IPS-NIHi7 (cell line): ENCODE measurements at regions not wholly inside any gene's neighbourhood (a gene's known extent, or its start where the extent isn't known, plus 50 kb on each side); places are given as distances from the start of the nearest gene placed in this dataset.

Experiments used
- DNase-seq: peaks from one replicate; pipeline ENCODE4 v3.0.0; 2012; ENCODE audit warnings: mixed read lengths; ENCODE audit errors: extremely low spot score

DNA sequence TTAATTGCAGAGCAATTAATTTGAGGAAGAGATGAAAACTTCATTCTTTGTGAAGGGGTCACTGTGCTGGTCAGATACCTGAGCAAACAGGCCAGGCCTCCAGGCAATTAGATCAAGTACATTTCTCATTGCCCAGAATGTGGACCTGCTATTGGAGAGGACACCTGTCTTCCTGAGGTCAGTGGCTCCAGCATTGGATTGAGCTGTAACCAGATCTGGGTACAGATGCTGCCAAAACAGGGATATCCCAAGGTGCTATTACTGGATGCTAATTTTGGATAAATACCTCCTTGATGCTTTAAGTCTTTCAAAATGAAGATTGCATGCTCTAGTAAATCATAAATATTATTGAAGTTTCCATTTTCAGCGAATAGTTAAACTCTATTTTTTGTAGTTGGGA lies 131.5 kb downstream of the FAM161A start:
- no peak for DNase-seq

DNA sequence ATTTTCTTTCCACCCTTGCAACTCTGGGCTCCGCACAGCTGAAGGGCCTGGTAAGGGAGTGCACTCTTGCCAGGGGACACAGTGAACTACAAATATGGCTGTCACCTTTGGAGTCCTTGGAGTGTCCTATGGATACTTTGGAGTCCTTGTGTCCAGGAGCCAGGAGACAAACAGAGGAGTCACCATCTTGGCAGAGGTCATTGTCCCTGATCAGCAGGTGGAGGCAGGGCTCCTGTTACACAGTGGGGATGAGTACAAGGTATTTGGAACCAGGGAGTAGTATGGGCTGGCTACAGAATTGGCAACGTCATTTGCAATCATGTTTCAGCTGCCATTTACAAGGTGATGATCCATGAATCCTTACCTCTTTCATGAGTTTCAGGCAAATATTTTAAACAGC lies 132.5 kb downstream of the FAM161A start:
- no peak for DNase-seq

DNA sequence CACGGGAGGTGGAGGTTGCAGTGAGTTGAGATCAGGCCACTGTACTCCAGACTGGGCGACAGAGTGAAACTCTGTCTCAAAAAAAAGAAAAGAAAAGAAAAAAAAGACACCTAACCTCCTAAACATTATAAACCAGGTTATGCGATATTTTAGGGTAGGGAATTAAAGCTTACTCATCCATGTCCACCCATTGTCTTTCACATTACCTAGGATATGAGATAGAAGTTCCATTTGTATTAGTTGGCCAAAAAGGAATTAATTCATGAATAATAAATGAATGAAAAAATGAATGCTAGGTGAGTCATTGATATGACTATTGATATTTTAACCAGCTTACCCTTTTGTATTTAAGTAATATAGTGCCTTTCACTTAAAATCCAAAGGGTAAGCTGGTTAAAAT lies 132.9 kb downstream of the FAM161A start:
- DNase-seq: no peak

DNA sequence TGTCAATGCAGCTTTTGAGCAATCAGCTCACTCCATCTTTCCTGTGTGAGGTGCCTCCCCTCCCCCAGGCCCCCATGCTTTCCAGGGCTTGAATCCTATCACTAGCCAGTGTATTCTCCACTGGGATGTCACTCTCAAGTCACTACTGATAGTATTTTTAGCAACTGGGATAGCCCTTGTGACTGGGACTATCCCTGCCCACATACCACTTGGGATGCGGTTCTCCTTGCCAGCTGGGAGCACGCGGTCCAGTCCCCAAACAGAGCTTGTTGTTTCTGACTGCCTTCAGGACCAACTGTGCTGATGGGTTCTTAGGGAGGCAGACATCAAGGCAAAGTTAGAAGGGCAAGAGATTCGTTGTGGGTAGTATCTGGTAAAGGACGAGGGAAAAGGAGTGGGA lies 134.9 kb downstream of the FAM161A start:
- DNase-seq: no peak

- DNase-seq: no peak
Measured at GRCh38 chr2:61715506-61715905, 138.4 kb downstream of the FAM161A start.

DNA sequence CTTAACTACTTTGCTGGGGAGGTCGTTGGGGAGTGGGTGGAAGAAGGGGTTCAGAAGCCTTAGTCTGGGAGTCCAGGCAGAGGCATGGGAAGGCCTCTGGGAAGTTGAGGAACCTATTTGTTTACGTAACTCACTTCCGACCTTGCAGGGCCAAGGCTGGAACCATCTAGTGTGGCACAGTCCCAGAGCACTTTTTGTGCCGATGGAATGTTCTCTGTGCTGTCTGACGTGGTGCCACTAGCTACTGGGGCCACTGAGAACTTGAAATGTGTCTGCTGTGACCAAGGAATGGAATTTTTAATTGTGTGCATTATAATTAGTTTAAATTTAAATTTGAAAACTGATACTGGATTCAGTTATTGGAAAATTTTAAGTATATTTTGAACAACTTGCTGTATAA lies 139.7 kb downstream of the FAM161A start:
- no peak for DNase-seq

GRCh38 chr2:61713457-61713856 lies 140.4 kb downstream of the FAM161A start:
- DNase-seq: no peak

- DNase-seq: no peak
Measured at GRCh38 chr2:61712060-61712459, 141.8 kb downstream of the FAM161A start.

DNA sequence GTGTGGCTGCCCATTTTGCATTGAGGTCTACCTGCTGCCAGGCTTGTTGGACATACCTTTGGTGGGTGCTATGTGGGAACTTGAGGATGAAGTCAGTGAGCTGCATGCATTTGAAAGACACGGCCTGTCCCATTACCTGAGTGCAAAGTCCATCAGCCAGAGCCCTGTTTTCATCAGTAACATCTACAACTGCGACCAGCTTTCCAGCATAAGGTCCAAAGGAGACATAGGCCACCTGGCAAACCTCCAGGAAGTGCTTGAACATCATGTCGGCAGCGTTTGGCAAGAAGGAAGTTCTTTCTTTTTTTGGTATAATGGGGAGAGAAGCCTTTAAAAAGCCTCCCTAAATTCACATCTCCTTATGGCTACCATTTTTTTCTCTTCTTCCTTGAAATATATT lies 143.1 kb downstream of the FAM161A start:
- DNase-seq: no peak

DNA sequence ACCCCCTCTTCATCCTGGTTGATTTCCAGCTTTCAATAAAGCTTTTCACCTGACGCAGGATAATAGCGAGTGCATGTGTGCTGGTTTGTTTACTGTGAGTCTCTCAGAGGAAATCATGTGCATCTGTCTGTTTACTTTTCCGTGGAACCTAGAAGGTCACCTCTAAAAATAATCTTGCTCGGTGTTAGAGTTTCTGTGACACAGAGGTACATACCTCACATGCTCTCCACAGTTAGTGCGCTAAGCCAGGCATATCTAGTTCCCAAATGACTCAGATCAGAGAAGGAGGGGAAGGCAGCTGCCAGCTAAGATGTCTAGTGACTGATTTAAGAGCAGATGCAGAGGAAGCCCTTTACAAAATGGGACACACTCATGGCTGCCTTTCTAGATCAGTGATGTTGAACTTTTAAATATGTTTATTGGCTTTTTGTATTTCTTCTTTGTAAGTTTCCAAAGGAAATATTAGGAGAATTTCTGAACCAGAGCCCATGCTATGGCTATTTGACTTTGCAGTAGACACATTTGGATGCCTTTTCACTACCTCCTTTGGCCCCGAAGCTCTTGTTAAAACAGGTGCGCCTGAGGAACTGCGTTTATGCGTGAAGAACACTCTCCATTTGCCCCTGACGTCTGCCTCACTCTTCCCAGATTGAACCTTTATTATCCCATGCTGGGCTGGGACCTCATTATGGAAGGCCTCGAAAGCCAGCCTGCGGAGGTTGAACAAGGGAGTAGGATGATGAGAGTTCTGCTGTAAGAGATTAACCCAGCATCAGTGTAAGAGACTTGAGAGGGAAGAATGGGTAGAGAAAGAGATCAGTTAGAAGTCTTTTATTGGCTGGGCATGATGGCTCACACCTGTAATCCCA lies 145.6 kb downstream of the FAM161A start:
- DNase-seq: no peak

DNA sequence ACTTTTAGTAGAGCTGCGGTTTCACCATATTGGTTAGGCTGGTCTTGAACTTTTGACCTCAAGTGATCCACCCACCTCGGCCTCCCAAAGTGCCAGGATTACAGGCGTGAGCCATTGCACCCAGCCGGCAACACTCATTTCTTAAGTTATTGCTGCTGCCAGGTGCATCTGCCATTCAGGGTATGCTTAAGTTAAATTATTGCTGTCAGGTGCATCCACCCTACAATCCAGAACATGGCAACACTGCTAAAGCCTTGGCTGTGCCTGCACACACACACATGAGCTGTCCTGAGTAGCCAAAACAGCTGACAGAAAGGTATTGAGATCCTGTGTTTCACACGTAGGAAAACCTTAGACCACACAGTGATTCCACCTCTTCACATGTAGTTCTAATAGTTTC lies 148.2 kb downstream of the FAM161A start:
- no peak for DNase-seq

- no peak for DNase-seq
Measured at GRCh38 chr2:61704364-61704763, 149.5 kb downstream of the FAM161A start.

DNA sequence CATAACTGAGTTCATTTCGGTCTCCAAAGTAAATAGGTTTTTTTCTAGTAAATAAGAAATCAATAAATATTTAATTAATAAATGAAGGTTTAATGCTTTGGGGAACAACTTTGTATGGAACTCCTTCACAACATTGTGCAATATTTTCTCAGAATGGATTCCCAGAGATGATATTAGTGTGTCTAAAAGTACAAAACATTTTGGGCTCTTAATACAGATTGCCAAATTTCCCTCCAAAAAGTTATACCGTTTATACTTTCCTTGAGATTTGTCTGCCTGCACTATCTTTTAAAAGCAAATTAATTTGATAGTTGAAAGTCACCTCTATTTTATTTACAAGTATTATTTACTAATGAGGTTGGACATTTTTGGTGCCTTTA lies 151.8 kb downstream of the FAM161A start:
- no peak for DNase-seq

DNA sequence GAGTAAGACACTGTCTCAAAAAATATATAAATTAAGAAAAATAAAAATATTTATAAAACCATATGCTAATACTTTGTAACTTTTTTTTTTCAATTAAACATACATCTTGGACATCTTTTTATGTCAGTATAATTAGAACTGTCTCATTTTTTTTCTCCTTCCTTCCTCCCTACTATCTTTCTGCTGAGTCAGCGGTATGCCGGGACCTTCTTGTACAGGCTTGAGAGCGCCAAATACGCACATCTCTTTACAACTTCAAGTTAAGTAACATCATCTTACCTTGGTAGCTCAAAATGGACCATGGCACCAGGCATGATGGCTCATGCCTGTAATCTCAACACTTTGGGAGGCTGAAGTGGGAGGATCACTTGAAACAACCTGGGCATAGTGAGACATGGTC lies 153.4 kb downstream of the FAM161A start:
- DNase-seq: no peak

DNA sequence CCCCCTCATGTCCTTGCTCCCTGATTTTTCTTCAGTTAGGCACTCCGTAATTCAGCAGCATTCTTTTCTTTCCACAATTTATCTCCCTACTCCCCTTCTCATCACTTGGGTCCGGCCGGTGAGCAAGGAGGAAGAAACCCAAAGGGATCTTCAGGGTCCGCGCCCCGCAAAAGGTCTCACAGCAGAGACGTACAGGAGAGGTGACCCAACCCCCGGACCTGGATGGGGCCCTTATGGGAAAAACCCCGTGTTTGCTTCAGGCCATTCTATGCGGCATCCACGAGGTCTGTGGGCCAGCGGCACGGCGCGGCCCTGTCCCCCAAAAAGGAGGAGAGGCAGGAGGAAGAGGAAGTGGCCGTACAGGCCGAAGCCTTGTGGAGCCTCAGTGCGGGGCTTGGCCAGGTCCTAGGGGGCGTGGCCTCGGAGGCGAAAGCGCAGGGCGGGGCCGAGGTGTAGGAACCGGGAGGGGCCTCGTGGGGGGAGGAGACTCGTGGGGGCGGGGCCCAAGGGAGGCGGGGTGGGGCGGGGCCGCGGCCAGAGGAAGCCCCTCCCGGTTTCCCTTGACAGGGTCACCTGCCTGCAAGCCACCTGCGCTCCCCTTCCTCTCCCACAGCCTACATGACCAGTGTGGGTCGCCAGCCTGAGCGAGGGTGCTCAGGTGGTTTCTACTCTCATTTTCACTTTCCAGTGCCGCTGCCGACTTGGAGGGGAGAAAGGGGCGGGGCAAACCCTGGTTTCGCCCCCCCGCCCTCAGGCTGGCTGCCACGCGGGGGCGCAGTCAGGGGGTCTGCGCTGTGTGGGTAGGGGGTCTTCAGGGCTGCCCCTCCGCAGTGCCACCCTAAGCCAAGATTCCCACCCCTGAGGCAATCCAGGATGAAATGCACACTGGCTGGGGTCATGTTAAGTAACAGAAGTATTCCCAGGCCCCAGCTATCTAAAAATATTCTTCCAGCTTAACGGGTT lies 156.4 kb upstream of the XPO1 start:
- DNase-seq: peak; percentile 98

DNA sequence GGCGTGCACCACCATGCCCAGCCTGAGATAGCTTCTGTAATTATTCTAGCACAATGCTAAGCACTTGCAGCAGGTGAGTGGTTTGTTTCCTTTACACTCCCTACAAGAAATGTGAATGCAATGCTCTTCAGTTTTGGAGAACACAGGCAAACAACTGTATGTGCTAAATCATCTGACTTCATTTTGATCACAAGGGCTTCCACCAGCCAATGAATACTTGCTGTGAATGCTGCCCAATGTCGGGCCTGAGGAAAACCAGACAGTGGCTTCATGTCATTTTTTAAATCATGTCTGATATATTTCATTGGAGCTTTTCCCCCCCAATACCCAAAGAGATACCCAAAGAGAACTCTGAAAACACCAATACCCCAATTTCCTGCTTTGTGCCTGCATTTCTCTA lies 155.6 kb upstream of the XPO1 start:
- no peak for DNase-seq

DNA sequence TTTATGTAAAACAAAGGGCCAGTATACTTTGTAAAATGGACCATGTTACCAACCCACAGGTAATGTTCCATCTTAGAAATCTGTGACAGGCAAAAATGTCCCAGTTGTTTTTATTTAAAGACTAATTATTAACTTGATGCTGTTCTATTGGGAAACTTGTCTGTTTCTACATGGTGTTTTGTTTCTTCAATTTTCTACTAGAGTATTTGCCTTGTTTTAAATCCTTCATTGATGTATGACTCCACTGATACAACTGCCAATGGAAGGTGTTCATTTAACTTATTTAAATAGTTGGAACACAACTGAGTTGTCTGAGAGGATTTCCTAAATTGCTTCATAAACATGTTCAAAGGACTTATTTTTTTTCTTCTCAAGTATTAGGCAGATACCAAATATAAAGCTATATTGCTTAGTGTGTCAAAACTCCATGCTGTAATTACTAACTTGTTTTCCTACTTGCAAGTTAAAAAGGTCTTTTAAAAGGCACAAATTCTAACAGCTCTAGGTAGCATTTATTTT lies 152.0 kb upstream of the XPO1 start:
- DNase-seq: no peak

- DNase-seq: no peak
Measured at GRCh38 chr2:61689568-61689967, 151.4 kb upstream of the XPO1 start.

DNA sequence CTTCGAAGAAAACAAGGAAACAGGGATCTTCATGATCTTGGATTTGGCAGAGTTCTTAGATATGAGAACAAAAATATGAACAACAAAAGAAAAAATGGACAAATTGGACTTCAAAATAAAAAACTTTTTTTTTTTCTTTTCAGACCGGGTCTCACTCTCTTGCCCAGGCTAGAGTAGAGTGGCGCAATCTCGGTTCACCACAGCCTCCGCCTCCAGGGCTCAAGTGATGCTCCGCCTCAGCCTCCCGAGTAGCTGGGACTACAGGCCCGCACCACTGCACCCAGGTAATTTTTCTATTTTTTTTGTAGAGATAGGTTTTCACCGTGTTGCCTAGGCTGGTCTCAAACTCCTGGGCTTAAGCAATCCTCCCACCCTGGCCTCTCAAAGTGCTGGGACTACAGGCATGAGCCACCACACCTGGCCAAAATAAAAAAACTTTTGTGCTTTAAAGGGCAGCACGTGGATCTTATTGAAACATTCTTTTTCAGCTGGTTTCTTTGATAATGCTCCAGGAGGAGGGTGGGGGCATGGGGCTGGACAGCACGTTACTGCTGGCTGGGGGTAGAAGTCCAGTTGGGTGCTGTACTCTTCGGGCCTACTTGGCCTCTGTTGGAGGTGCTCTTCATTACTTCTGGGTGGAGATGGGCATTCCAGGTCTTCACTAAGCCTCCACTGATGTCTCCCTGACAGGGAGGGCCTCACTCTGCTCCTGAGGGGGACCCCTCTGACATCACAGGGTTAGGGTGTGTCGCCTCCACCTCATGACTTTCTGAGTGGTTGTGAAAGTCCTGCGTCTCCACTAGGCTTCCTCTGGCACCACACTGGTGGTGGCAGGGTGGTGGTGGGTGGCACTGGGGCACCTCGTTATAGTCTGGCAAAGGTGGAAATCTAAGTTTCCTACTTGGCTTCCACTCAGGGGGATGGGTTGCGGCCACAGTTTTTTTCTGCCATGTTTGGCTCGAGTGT lies 150.5 kb upstream of the XPO1 start:
- DNase-seq: no peak

- no peak for DNase-seq
Measured at GRCh38 chr2:61679096-61679495, 140.9 kb upstream of the XPO1 start.

DNA sequence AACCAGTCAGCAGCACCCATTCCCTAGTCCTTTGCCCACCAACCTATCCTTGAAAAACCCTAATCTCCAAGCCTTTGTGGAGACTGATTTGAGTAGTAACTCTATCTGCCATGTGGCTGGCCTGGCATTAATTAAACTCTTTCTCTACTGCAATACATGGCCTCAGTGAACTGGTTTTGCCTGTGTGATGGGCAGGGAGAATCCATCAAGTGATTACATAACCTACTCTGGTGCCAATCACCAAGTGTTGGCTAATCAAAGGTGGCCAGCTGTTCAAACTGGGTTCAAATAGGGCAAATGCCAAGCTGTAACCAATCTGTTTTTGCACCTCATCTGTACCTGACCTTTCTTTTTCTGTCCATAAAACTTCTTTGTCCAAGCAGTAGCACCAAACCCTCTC lies 139.8 kb upstream of the XPO1 start:
- DNase-seq: no peak
